OCI-LY3 (cell line): ENCODE measurements at regions not wholly inside any gene's neighbourhood (a gene's known extent, or its start where the extent isn't known, plus 50 kb on each side); places are given as distances from the start of the nearest gene placed in this dataset.

Experiments used
- CTCF ChIP-seq: fragments of 200-600, 300-600 bp; sonication (generic); IDR thresholded peaks from 2 replicates; pipeline ENCODE4 v1.5.1; 2014; ENCODE audit warnings: antibody characterized with exemption, low read length, low read depth
- EZH2phosphoT487 ChIP-seq: fragments of 200-600 bp; shearing (Covaris generic); IDR thresholded peaks from 2 replicates; pipeline ENCODE4 v1.6.1; 2018; ENCODE audit warnings: antibody characterized with exemption, mixed run types, low read depth

GRCh38 chr21:29433366-29434059 lies 134.8 kb downstream of the BACH1 start:
- TF ChIP-seq CTCF (no peak), EZH2phosphoT487 (no peak)
